GM19193 (cell line): ENCODE measurements at regions not wholly inside any gene's neighbourhood (a gene's known extent, or its start where the extent isn't known, plus 50 kb on each side); places are given as distances from the start of the nearest gene placed in this dataset.

ENCODE experiments used
- POLR2A ChIP-seq: IDR thresholded peaks from 4 replicates; pipeline ENCODE4 v1.6.1; 2011; ENCODE audit not compliant: insufficient read depth, insufficient read length; ENCODE audit errors: extremely low read depth

DNA sequence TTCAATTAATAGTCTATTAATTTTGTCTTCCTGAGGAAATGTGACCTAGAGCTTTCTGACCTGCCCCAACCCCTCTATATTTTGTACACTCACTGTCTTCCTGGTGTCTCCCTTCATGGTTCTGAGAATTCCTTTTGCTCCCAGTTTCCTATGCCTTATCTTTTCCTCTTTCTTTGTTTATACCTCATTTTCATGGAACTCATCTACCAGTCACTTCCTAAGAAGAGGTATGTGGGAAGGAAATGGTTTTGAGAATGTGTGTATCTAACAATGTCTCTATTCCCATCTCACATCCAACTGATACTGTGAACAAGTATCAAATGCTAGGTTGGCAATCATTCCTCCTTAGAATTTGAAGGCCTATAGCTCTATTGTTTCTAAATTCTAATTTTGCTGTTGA lies 245.1 kb upstream of the EGLN3 start:
- TF ChIP-seq POLR2A = no peak

DNA sequence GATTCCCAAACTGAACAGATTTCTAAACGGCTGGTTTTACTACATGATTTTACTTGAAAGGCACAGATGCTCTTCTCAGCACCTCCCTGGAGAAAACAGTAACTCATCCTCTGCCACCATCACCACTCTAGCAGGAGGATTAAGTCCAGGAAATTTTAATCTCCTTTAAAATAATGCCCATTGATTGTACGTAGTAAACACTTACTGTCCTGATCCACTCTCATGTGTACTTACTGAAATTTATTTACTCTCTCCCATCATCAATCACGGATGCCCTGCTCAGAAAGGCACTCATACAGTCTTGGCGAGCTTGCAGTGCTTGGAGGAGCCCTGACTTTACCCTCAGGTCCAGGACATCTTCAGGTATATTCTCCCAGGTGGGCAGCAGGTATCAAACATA lies 239.8 kb upstream of the EGLN3 start:
- TF ChIP-seq POLR2A = no peak

DNA sequence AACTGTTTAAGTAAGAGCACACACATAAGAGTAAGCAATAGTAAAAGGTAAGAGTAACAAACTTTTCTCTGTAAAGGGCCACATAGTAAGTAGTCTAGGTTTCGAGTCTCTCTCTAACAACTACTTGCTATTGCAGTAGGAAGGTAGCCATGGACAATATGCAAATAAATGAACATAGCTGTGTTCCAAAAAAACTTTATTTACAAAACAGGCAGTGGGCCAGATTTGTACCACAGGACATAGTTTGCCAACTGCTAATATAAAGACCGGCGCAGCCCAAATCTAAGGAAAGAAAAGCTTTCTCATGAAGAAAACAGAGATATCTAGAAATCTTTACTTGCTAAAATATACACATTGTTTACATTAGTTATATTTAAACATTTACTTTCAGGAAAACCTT lies 239.0 kb upstream of the EGLN3 start:
- TF ChIP-seq POLR2A = no peak

DNA sequence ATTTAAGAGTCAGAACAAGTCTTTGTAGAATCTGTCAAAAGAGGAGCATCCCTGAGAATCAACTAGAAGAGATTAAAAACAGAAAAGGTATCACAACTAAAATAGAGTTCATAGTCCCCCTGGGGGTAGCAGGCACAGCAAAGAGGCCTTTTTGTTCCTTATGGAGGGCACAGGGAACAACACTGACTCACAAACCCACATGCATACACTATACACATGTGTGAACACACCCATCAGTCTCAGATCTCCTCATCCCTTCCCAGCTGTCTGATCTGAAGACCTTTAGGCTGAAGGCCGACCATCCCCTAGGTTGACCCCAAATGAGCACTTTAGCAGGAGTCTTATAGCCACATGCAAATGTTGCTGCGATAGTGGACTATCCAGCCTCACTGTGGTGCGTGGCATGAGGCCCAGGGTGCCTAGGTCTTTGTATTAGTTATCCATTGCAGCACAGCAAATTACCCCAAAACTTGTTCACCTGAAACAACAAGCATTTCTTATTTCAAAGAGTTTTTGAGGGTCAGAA lies 236.7 kb upstream of the EGLN3 start:
- no peak for TF ChIP-seq POLR2A

DNA sequence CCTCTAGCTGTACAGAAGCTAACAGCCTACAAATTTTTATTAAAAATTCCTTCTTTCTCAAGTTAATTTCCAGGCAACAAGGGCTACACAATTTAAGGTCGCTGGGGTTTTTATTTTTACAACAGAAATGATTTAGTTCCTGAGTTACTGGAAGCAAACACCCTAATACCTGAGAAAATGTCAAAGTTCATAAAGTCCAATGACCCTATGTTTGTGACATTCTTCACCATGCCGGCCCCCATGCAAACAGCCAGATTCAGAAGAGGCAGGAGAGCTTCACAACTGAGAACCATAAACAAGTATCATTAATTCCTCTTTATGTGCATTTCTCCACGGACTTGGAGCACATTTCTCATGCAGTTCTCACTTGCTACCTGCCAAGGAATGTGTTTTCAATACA lies 236.2 kb upstream of the EGLN3 start:
- no peak for TF ChIP-seq POLR2A

DNA sequence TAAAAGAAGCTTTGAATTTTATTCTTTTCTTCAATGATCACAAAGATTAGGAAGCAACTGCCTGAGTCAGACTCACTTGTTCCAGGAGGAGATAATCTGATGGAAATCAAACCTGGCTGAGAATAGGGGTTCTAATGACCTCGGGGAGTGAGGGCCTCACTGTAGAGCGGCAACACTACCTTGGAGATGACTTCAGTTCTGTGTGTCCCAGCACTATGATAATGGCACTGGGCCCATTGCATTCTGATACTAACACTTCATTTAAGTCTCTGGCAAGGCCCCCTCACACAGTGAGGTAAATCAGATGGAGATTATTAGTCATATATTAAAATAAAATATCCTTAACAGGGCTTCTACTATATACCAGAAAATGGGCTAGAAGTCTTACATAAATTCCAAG lies 233.3 kb upstream of the EGLN3 start:
- TF ChIP-seq POLR2A = no peak

DNA sequence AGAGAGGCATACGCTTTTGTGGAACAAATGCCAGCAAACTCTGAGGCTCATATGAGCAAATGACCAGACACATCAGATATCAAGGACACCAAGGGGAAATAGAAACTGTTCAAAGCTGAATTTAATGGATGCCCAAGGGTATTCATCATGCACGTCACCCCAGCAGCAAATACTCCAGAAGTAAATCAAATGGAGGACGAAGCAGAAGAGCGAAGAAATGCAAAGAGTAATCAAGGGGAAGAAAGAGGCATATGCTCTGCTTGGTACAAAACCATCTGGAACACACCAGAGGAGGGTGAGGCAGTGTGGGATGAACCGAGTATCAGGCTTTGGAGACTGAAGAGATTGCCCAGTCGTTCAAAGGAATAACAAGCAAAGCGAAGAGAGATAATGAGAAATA lies 232.6 kb upstream of the EGLN3 start:
- no peak for TF ChIP-seq POLR2A

DNA sequence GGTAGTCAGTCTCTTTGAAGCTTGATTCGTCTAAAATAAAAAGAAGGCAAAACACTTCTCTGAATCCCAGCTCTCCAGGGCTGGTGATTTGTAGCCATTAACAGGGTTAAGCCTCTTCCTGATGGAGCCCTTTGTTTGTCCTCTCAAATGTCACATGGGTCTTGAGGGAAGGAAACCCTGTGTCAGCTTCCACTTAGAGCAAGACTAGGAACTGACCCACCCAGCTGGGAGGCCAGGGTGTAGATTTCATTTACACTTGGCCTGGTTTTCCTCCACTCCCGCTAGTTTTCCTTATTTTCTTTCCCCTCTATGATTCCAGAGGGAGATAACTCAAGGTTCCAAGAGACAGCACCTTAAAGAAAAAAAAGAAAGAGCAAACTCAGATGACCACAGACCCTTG lies 230.5 kb upstream of the EGLN3 start:
- no peak for TF ChIP-seq POLR2A

DNA sequence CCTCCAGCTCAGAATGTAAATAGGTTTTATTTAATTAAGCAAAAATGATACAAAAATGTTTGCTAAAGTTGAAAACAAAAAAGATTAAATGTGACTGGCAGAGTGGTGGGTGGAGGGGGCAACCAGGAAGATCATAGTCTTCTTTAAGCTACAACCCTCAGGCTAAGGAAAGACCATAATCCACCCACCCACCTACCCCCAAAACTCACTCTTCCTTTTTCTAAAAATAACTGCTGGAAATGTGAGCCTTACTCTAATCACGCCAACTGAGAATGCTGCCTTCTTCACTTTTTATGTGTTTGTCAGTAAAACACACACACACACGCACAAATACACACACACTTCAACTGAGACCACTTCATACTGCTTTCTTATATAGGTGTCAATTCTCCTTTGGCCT lies 230.0 kb upstream of the EGLN3 start:
- TF ChIP-seq POLR2A = no peak

DNA sequence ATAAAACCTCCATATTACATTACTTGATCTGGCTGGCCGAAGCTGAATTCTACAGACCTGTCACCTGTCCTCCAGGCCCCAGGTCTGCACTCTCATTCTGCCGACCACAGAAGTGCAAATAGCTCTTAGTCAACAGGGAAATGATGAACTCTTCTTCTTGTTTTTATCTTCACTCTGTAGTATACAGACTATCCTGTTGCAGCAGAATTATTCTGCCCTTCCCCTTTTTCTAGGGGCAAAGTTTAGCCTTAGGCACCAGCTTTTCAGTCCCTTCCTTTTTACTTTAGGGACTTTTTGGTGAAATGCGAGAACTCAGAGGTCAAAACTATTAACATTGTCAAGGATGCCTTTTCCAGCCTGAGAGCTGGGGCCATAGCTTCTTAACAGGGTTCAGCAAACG lies 229.6 kb upstream of the EGLN3 start:
- no peak for TF ChIP-seq POLR2A

DNA sequence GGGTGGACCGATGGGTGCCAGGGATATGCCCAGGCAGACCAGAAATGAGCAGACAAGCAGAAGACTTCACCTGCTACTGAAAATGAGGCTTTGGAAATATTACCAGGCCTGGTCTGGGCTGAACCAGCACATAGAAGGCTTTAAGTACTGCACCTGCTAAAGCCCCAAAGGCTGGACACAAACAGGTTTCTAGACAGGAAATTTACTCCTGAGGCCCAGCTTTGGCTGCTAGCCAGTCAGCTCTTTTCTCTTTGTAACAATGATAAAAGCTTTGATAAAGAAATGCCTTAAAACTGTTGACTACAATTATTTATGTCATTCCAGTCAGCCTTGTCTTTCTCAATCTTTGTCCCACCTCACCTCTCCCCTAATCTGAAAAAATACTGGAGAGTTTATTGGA lies 228.9 kb upstream of the EGLN3 start:
- no peak for TF ChIP-seq POLR2A

DNA sequence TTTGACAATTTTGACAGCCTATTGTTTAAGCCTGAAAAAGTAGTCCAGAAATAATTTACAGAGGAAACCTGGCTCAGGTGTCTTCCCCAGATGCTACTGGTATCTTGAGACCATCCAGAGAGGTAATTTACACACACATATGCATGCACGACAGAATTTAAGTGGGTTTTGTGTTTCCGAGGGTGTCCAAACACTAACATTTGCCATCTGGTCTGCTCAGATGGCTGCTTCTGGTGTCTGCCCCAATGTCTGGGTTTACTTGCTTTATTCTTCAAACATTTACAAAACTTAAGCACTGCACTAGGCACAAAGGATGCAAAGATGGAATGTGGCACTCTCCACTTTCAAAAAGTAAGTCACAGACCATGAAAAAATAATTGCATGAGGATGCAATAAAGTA lies 226.6 kb upstream of the EGLN3 start:
- TF ChIP-seq POLR2A = no peak

DNA sequence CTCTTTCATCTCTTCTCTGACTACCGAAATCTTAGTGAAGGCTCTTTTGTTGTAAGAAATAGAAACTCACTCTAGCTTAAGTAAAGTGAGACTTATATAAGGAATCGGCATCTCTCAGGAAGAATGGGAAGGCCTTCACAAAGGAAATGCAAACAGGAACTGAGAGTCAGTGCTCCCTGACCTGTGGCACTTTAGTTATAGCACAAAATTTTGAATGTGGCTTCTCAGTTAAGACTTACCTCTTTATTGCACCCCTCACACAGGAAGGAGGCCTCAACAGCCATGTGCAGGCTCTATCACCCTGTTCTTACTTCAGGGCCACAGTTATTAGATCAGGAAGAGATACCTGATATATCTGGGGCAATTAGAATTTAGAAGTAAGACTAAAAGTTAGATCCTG lies 224.7 kb upstream of the EGLN3 start:
- TF ChIP-seq POLR2A = no peak

DNA sequence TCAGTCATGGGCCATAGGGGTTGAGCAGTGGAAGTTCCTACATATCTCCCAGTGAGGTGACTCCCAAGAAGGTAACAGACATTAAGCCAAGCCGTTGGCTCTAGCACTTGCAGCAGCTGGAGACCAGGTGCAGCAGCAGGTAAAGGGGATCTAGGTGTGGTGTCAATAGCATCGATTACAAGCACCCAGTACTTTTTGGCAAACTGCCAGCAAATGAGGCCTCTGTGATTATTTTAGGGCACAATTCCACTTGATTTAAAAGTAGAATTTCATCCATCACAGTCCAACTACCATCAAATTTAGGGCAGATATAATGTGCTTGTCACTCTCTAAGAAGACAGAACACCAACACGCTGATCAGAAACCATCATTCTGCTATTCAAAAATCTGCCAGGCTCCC lies 224.1 kb upstream of the EGLN3 start:
- no peak for TF ChIP-seq POLR2A

DNA sequence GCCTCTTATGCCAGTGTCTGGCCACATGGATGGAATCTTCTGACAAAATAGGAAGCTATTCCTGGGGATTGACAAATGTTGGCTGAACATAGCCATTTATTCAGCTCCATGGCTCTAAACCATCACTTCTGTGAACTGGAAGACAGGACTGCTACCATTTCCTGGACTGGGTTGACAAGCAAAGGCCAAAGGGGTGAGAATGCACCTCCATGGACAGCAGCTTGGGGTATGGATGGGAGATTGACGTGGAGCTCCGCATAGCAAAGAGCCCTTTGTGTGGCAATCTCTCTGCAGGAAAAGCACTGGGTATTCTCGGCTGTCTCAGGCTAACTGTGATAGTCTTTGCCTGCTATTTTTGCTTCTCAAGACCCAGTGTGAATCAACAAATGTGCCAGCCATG lies 223.0 kb upstream of the EGLN3 start:
- TF ChIP-seq POLR2A = no peak

DNA sequence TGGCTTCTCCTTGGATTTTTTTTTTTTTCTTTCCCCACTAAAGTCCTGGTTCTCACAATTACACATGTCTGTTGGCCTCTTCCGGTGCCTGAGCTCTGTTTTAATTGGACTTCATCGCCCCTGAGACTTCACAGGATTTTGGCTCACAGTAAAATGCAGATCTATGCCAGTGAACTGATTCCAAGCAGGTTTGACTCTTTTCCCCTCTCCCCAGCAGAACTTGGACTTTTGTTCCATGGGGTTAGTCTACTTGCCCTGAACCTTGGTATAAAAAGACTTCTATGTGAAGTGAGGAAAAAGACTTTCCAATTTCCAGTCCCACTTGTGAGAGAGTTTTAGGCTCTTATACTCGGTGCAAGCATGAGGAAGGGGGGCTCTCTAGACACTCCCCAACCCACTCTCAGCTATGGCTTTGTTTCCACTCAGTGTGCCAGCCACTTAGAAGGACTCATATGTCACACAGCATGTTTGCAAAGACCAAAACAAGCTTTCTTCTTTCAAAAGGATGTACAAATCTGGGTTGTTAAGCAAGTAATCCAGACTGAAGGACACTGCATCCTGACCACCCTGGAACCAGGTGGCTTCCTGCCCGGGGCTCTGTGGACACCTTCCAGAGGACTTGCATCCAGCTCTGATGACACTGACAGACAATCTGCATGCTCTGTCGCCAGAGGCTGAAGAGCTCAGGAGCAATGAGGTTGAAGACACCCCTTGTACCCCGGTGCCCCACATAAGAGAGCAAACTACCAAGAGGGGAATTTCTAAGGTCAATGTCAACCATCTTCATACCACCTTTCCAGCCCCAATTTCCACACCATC lies 221.9 kb upstream of the EGLN3 start:
- TF ChIP-seq POLR2A = no peak

DNA sequence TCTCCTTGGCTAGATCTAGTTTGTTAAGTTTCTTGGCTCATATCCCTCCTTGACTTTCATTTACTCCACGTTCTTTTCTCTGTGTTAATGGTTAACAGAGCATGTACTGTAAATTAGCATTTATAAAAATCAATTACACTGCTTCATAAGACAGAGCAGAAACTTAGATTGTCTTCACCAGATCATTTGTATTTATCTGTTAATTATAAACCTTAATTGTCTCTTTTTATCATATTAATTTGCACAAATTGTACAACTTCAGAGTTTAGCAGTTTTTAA lies 221.2 kb upstream of the EGLN3 start:
- TF ChIP-seq POLR2A = no peak
